ENCODE measurements at regions not wholly inside any gene's neighbourhood (a gene's known extent, or its start where the extent isn't known, plus 50 kb on each side); places are given as distances from the start of the nearest gene placed in this dataset.

DNA sequence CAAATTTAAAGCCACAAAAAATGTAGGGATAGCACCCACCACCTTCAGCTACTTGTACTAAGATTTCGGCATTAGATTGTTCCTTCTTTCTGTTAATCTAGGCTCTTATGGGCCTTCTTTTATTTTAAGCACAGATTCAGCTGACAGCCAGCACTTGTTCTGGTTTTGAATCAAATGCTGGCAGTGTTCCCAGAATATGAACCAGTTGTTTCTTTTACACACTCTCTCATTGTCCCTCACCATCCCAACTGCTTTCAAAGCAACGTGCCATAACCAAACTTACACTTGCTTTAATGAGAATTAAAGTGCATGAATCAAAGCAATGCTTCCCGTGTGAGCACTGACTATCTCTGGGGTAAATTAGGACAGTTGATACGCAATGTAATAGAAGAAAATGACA is 744.5 kb upstream of the FAM241A start:
- TF ChIP-seq, protein P1, sequence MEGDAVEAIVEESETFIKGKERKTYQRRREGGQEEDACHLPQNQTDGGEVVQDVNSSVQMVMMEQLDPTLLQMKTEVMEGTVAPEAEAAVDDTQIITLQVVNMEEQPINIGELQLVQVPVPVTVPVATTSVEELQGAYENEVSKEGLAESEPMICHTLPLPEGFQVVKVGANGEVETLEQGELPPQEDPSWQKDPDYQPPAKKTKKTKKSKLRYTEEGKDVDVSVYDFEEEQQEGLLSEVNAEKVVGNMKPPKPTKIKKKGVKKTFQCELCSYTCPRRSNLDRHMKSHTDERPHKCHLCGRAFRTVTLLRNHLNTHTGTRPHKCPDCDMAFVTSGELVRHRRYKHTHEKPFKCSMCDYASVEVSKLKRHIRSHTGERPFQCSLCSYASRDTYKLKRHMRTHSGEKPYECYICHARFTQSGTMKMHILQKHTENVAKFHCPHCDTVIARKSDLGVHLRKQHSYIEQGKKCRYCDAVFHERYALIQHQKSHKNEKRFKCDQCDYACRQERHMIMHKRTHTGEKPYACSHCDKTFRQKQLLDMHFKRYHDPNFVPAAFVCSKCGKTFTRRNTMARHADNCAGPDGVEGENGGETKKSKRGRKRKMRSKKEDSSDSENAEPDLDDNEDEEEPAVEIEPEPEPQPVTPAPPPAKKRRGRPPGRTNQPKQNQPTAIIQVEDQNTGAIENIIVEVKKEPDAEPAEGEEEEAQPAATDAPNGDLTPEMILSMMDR (IDR thresholded peaks at IDR 0.05): no peak
- TF ChIP-seq ZFX (IDR thresholded peaks at IDR 0.05; ENCODE audit: borderline replicate concordance): no peak
